Transverse colon (tissue), 3 donors: ENCODE measurements at regions not wholly inside any gene's neighbourhood (a gene's known extent, or its start where the extent isn't known, plus 50 kb on each side); places are given as distances from the start of the nearest gene placed in this dataset.

Source experiments
- CTCF ChIP-seq, 5 experiments: fragments of 200-600 bp in 3 of 5; fragments of 450-650 bp in 2 of 5; sonication (generic) in 3 of 5; IDR thresholded peaks; 1 replicate in 2 of 5; 2 replicates in 3 of 5; pipeline ENCODE4 v1.5.1; 2016 to 2017; ENCODE audit warnings: antibody characterized with exemption in 5 of 5, inconsistent platforms in 3 of 5, mild to moderate bottlenecking in 2 of 5, moderate library complexity in 1 of 5
- POLR2A ChIP-seq: fragments of 450-650 bp; IDR thresholded peaks from one replicate; pipeline ENCODE4 v1.6.1; 2016; ENCODE audit warnings: antibody characterized with exemption, mild to moderate bottlenecking, moderate library complexity

DNA sequence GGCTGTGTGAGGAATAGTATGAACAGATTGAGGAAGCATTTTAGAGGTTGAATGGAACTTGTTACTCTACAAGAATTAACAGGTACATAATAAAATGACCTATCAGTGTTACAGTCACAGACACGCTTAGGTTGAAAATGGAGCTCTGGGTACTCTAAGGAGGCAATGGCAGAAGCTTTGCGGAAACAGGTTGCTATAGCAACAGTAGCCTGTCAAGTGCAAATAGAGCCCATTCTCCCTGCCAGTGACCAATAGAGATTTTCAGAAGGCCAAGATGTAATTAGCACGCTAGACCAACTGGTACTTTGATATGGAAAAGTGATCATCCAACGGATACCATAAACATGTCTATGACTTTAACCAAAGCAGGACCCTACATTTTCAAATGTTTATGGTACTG lies 148.5 kb upstream of the FREM2 start:
- TF ChIP-seq CTCF (IDR thresholded peaks at IDR 0.05): no peak
- TF ChIP-seq POLR2A: no peak
